Activated CD8-positive, alpha-beta T cell treated with anti-CD3 and anti-CD28 coated beads for 36 hours (primary cell): ENCODE measurements at regions not wholly inside any gene's neighbourhood (a gene's known extent, or its start where the extent isn't known, plus 50 kb on each side); places are given as distances from the start of the nearest gene placed in this dataset.
"Not testable (repeated sequence)": the region's sequence is repeated elsewhere in the genome, so short reads cannot be mapped to it uniquely, and the experiment has no call there.

Experiments
- ATAC-seq: fragments of 200-7000 bp; cut with Tn5 transposase; one replicate; pipeline ENCODE4 v1.10.0; 2021; ENCODE audit warnings: mild to moderate bottlenecking, moderate library complexity
- CTCF ChIA-PET: fragments of 350-600 bp; sonication (Branson Sonifier 250); formaldehyde crosslinking; loops from one replicate; lab custom pipeline; 2021; ENCODE audit warnings: antibody characterized with exemption; lab: Charles Lee
- POLR2A ChIA-PET: fragments of 350-600 bp; sonication (Branson Sonifier 250); formaldehyde crosslinking; loops from one replicate; lab custom pipeline; 2021; ENCODE audit warnings: antibody characterized with exemption; lab: Charles Lee
- DNase-seq: peaks from one replicate; pipeline ENCODE4 v3.0.0-alpha.2; 2020
- H3K27ac Mint-ChIP-seq: one replicate; pipeline ENCODE4 v1.8.0; 2021; ENCODE audit warnings: mild to moderate bottlenecking, mixed read lengths
- H3K27me3 Mint-ChIP-seq: one replicate; pipeline ENCODE4 v1.8.0; 2021; ENCODE audit warnings: mixed read lengths
- H3K36me3 Mint-ChIP-seq: one replicate; pipeline ENCODE4 v1.8.0; 2021; ENCODE audit warnings: low read depth, mixed read lengths
- H3K4me1 Mint-ChIP-seq: one replicate; pipeline ENCODE4 v1.8.0; 2021; ENCODE audit warnings: low read depth, mixed read lengths
- H3K4me3 Mint-ChIP-seq: one replicate; pipeline ENCODE4 v1.8.0; 2021; ENCODE audit warnings: mild to moderate bottlenecking, moderate library complexity, mixed read lengths
- H3K9me3 Mint-ChIP-seq: one replicate; pipeline ENCODE4 v1.8.0; 2021; ENCODE audit warnings: mixed read lengths
- CTCF ChIP-seq: fragments of 200-600 bp; IDR thresholded peaks from one replicate; pipeline ENCODE4 v1.8.0; 2022; ENCODE audit warnings: antibody characterized with exemption, mild to moderate bottlenecking
- intact Hi-C: fragments of 100-400 bp; cut with micrococcal nuclease; formaldehyde crosslinking; loops from one replicate; pipeline ENCODE4 v1.10.0; 2022

- H3K4me3 Mint-ChIP-seq, DNase-seq: not testable (repeated sequence)
These were observed 54.8 kb upstream of the ZNF30 start for GRCh38 chr19:34871911-34872310.

GRCh38 chr19:34867631-34868030, 59.1 kb upstream of the ZNF30 start:
- no peak overlapping the region for H3K27ac Mint-ChIP-seq
- ChIA-PET CTCF (no interaction called here), POLR2A (interaction anchor here (0.6 kb wide), 1 partner anchor 1582 kb away, joined by 3 read pairs; no protein-coding TSS in a partner anchor)
- intact Hi-C loops = no loop called here
- H3K9me3 Mint-ChIP-seq = peaks cover 3% of the 10 kb centered on the region
- no peak for ATAC-seq
- H3K4me1 Mint-ChIP-seq = no peaks in the 10 kb centered on the region
- DNase-seq = no peak
- H3K27me3 Mint-ChIP-seq = no peaks in the 10 kb centered on the region
- H3K36me3 Mint-ChIP-seq = no peaks in the 10 kb centered on the region
- TF ChIP-seq CTCF = no peak
- H3K4me3 Mint-ChIP-seq = no peak overlapping the region

More at GRCh38 chr19:34871911-34872310, 54.8 kb upstream of the ZNF30 start:
- H3K27me3 Mint-ChIP-seq, H3K27ac Mint-ChIP-seq, H3K36me3 Mint-ChIP-seq, ATAC-seq, H3K9me3 Mint-ChIP-seq, intact Hi-C loops, H3K4me1 Mint-ChIP-seq, POLR2A ChIA-PET: not testable (repeated sequence)
- CTCF ChIA-PET = interaction anchor here (0.6 kb wide), 1 partner anchor 393 kb away, joined by 3 read pairs; no protein-coding TSS in a partner anchor

GRCh38 chr19:34865225-34865624, 61.5 kb upstream of the ZNF30 start:
- H3K4me3 Mint-ChIP-seq, H3K27ac Mint-ChIP-seq, CTCF ChIA-PET, ATAC-seq, DNase-seq, H3K9me3 Mint-ChIP-seq, H3K4me1 Mint-ChIP-seq, POLR2A ChIA-PET, H3K27me3 Mint-ChIP-seq, H3K36me3 Mint-ChIP-seq, intact Hi-C loops: not testable (repeated sequence)

- H3K9me3 Mint-ChIP-seq, DNase-seq, H3K27me3 Mint-ChIP-seq, POLR2A ChIA-PET, intact Hi-C loops, H3K36me3 Mint-ChIP-seq: not testable (repeated sequence)
- peak; percentile 51 for ATAC-seq
- H3K27ac Mint-ChIP-seq = peak overlapping the region; percentile 94
- H3K4me3 Mint-ChIP-seq = peak overlapping the region; percentile 98
- CTCF ChIA-PET = interaction anchor here (1.3 to 1.5 kb wide), 2 partner anchors 184 to 220 kb away, joined by 3 read pairs; no protein-coding TSS in a partner anchor
- peaks cover 30% of the 10 kb centered on the region for H3K4me1 Mint-ChIP-seq
These were observed 66.6 kb upstream of the ZNF30 start for GRCh38 chr19:34859823-34860736.

- ATAC-seq, intact Hi-C loops, DNase-seq, POLR2A ChIA-PET, H3K36me3 Mint-ChIP-seq, H3K9me3 Mint-ChIP-seq, H3K27me3 Mint-ChIP-seq: not testable (repeated sequence)
- Mint-ChIP-seq H3K4me3 (peak overlapping the region; percentile 98), H3K27ac (peak overlapping the region; percentile 94), H3K4me1 (peaks cover 30% of the 10 kb centered on the region)
- CTCF ChIA-PET = interaction anchor here (1.3 to 1.5 kb wide), 2 partner anchors 185 to 219 kb away, joined by 3 read pairs; no protein-coding TSS in a partner anchor
These were observed 67.4 kb upstream of the ZNF30 start for GRCh38 chr19:34859325-34859724.

- DNase-seq (no peak), ATAC-seq (no peak)
- ChIA-PET CTCF (no interaction called here), POLR2A (no interaction called here)
- no peak overlapping the region for H3K27ac Mint-ChIP-seq
- peaks cover 39% of the 10 kb centered on the region for H3K4me1 Mint-ChIP-seq
- H3K4me3 Mint-ChIP-seq = no peak overlapping the region
- TF ChIP-seq CTCF = no peak
- no peaks in the 10 kb centered on the region for H3K27me3 Mint-ChIP-seq
- intact Hi-C loops = no loop called here
- H3K9me3 Mint-ChIP-seq = no peaks in the 10 kb centered on the region
- peaks cover 6% of the 10 kb centered on the region for H3K36me3 Mint-ChIP-seq
These were observed 70.7 kb upstream of the ZNF30 start for GRCh38 chr19:34856052-34856451.
